Upper lobe of left lung (tissue), 6 donors: ENCODE measurements at regions not wholly inside any gene's neighbourhood (a gene's known extent, or its start where the extent isn't known, plus 50 kb on each side); places are given as distances from the start of the nearest gene placed in this dataset.
A peak's percentile ranks its signal among the peaks of the same experiment; 100 is the strongest.
"Not testable (repeated sequence)": the region's sequence is repeated elsewhere in the genome, so short reads cannot be mapped to it uniquely, and the experiment has no call there.

ENCODE experiments used
- ATAC-seq, 2 donors: fragments of 200-7000 bp; cut with Tn5 transposase; one replicate each; pipeline ENCODE4 v1.9.1; 2022; ENCODE audit warnings: mild to moderate bottlenecking in 2 of 2, moderate library complexity in 2 of 2; ENCODE audit not compliant: low FRiP score in 2 of 2
- DNase-seq, 2 donors: peaks; one replicate each; pipeline ENCODE4 v3.0.0-alpha.2; 2019 to 2020
- H3K27ac ChIP-seq, 4 donors: fragments of 200-600 bp; sonication (generic); one replicate each; pipeline ENCODE4 v1.5.1; 2016 to 2019
- H3K27me3 ChIP-seq, 4 donors: fragments of 200-600 bp; sonication (generic); one replicate each; pipeline ENCODE4 v1.5.1; 2017 to 2019
- H3K36me3 ChIP-seq, 4 donors: fragments of 200-600 bp; sonication (generic); one replicate each; pipeline ENCODE4 v1.5.1; 2016 to 2019
- H3K4me1 ChIP-seq, 4 donors: fragments of 200-600 bp; sonication (generic); one replicate each; pipeline ENCODE4 v1.5.1; 2018 to 2019
- H3K4me3 ChIP-seq, 4 donors: fragments of 200-600 bp; sonication (generic); one replicate each; pipeline ENCODE4 v1.5.1; 2017 to 2019; ENCODE audit warnings: mild to moderate bottlenecking in 2 of 4, moderate library complexity in 1 of 4
- H3K9me3 ChIP-seq, 4 donors: fragments of 200-600 bp; sonication (generic); one replicate each; pipeline ENCODE4 v1.5.1; 2018 to 2019
- CTCF ChIP-seq, 6 experiments: fragments of 450-650 bp in 4 of 6; fragments of 200-600 bp in 2 of 6; sonication (generic) in 2 of 6; IDR thresholded peaks; one replicate each; pipeline ENCODE4 v1.5.1; 2016 to 2019; ENCODE audit warnings: antibody characterized with exemption in 6 of 6
- EP300 ChIP-seq, 4 donors: sonication (generic); formaldehyde crosslinking; IDR thresholded peaks; one replicate each; pipeline ENCODE4 v1.5.1; 2017; ENCODE audit warnings: antibody characterized with exemption in 4 of 4, control low read depth in 2 of 4
- POLR2A ChIP-seq, 4 donors: fragments of 450-650 bp; IDR thresholded peaks; one replicate each; pipeline ENCODE4 v1.5.1; 2016 to 2017; ENCODE audit warnings: antibody characterized with exemption in 4 of 4, mild to moderate bottlenecking in 2 of 4
- POLR2AphosphoS5 ChIP-seq, 2 donors: sonication (generic); formaldehyde crosslinking; IDR thresholded peaks; one replicate each; pipeline ENCODE4 v1.5.1; 2017; ENCODE audit warnings: antibody characterized with exemption in 2 of 2
- WGBS, 2 donors: methylation state at CpG; one replicate each; pipeline ENCODE4 v1.1.5; 2017 to 2018; 5-methylcytosine and 5-hydroxymethylcytosine counted together
- donor health status: DM: no; HTN: no; CAD: no; lungs with moderate emphysema.
- donor health status: DM: no; HTN: yes; CAD: no; lungs with severe emphysema.

DNA sequence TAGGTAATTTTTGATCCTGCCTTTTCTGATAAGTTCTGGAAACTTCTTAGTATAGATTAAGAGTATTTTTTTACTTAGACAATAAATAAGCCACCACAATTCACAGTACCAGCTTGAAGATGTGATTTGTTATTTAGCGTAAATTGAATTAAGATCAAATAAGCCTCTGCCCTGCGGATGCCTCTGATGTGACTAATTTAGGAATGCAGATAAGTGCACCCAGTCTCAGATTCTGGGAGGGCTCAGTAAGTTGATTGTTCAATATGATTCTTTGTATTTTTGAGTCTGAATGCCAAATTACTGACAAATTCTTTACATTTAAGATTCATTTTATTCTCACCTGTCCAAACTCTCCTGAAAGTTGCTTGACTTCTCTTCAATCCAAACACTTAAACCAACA lies 147.5 kb downstream of the THBS2 start:
- H3K27me3 ChIP-seq: no peaks in the 10 kb centered on the region
- ATAC-seq (no peak), DNase-seq (no peak)
- H3K4me3 ChIP-seq: no peak overlapping the region
- no peak overlapping the region for H3K27ac ChIP-seq
- no peaks in the 10 kb centered on the region for H3K9me3 ChIP-seq
- no peaks in the 10 kb centered on the region for H3K4me1 ChIP-seq
- WGBS, 2 donors: 89% methylated on average over 2 of the region's 2 CpGs
- H3K36me3 ChIP-seq: no peaks in the 10 kb centered on the region
- TF ChIP-seq POLR2AphosphoS5 (IDR thresholded peaks at IDR 0.05): no peak

DNA sequence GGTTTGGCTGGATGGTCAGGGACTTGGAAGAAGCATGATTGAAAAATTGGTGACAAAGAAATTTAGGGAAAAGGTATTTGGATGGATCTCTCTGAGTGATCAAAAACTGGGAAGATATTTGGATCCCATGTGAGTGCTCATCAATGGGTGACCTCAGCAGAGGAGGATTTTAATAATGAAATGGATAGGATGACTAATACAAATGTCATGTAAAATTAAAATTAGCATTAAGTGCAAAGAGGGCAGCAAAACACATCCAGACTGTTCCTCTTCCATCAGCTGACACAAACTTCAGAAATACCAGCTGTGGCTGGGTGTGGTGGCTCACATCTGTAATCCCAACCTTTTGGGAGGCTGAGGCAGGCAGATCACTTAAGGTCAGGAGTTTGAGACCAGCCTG lies 151.7 kb downstream of the THBS2 start:
- no peaks in the 10 kb centered on the region for H3K9me3 ChIP-seq
- ATAC-seq (peak in 1 of 2 donors; percentile 35), DNase-seq (no peak)
- no peaks in the 10 kb centered on the region for H3K27me3 ChIP-seq
- H3K36me3 ChIP-seq: no peaks in the 10 kb centered on the region
- TF ChIP-seq POLR2A (IDR thresholded peaks at IDR 0.05): no peak
- TF ChIP-seq EP300 (IDR thresholded peaks at IDR 0.05): no peak
- TF ChIP-seq POLR2AphosphoS5 (IDR thresholded peaks at IDR 0.05): no peak
- TF ChIP-seq CTCF (IDR thresholded peaks at IDR 0.05): no peak
- no peak overlapping the region for H3K4me3 ChIP-seq
- no peak overlapping the region for H3K27ac ChIP-seq
- H3K4me1 ChIP-seq: no peaks in the 10 kb centered on the region

- Histone ChIP-seq H3K9me3 (no peaks in the 10 kb centered on the region), H3K36me3 (no peaks in the 10 kb centered on the region), H3K4me1 (no peaks in the 10 kb centered on the region), H3K4me3 (no peak overlapping the region), H3K27ac (no peak overlapping the region), H3K27me3 (no peaks in the 10 kb centered on the region)
- no peak for DNase-seq
- TF ChIP-seq POLR2A (IDR thresholded peaks at IDR 0.05) (no peak), EP300 (IDR thresholded peaks at IDR 0.05) (no peak), CTCF (IDR thresholded peaks at IDR 0.05) (no peak), POLR2AphosphoS5 (IDR thresholded peaks at IDR 0.05) (no peak)
- no peak for ATAC-seq
- WGBS, 2 donors: 82 to 87% methylated on average over 6 of the region's 6 CpGs
These were observed 152.4 kb downstream of the THBS2 start for GRCh38 chr6:169101036-169101805.

DNA sequence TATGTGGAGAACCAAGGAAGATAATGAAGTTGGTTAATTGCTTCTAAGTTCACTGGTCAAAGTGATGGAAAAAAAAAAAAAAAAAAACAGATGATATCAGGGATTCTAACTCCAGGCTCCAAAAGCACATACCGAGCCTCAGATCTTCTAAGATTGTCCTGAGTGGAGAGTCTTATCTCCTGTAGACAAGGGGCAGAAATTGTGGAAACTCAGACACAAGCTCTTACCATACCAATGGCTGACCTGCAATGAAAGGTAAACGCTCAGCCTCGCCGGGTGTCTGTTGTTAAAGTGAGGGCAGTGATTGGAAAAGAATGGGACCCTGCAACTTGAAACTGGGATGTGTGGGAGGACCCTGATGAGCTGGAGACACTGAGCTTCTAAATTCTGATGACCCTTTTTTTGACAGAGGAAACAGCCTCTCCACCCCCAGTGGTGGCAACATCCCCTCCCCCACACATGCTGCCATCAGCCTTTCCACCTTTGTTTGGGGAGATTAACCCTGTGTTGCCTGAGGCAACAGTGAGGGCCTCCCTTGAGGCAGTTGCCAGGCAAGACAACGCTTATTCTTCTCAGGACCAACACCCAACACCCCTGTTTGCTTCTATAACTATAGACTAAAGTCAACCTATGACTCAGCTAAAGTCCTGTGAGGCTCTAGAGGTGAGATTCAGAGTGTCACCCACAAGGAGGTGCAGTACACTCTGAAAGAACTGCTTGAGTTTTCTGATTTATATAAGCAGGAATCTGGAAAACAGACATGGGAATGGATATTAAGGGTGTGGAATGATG lies 154.0 kb downstream of the THBS2 start:
- Histone ChIP-seq H3K4me3 (no peak overlapping the region), H3K9me3 (no peaks in the 10 kb centered on the region), H3K4me1 (no peaks in the 10 kb centered on the region), H3K36me3 (no peaks in the 10 kb centered on the region), H3K27me3 (no peaks in the 10 kb centered on the region), H3K27ac (no peak overlapping the region)
- no peak for DNase-seq
- TF ChIP-seq POLR2AphosphoS5 (IDR thresholded peaks at IDR 0.05) (no peak), EP300 (IDR thresholded peaks at IDR 0.05) (no peak), CTCF (IDR thresholded peaks at IDR 0.05) (no peak)
- 71 to 76% methylated on average over 4 to 5 of the region's 5 CpGs for WGBS, 2 donors
- ATAC-seq: no peak

- not testable (repeated sequence) for H3K36me3 ChIP-seq, H3K9me3 ChIP-seq, ATAC-seq, DNase-seq, H3K4me3 ChIP-seq, H3K27ac ChIP-seq, H3K4me1 ChIP-seq, H3K27me3 ChIP-seq
- WGBS, 2 donors: 89 to 95% methylated on average over 2 of the region's 2 CpGs
These were observed 155.0 kb downstream of the THBS2 start for GRCh38 chr6:169098651-169099050.

DNA sequence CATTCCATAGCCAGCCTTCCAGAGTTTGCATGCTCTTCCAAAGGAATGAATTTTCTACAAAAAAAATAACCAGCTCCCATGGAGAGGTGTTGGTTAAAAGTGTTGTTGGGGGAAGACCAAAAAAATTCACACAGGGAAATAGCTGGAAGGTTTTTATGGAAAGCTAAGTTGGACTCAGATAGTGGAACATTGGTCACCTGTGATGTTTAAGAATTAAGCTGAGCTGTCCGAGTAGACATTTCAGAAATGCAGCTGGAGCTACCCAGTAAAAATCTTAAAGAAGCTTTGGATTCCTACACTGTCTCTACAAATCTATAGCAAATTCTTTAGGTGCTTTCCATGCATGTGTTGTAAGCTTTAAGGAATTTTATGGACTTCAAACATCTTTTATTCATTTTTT lies 155.5 kb downstream of the THBS2 start:
- H3K27me3 ChIP-seq: no peaks in the 10 kb centered on the region
- no peak for DNase-seq
- no peaks in the 10 kb centered on the region for H3K9me3 ChIP-seq
- H3K36me3 ChIP-seq: no peaks in the 10 kb centered on the region
- no peak for TF ChIP-seq POLR2A (IDR thresholded peaks at IDR 0.05)
- no peak for TF ChIP-seq POLR2AphosphoS5 (IDR thresholded peaks at IDR 0.05)
- TF ChIP-seq CTCF (IDR thresholded peaks at IDR 0.05): no peak
- no peak for TF ChIP-seq EP300 (IDR thresholded peaks at IDR 0.05)
- no peaks in the 10 kb centered on the region for H3K4me1 ChIP-seq
- H3K4me3 ChIP-seq: no peak overlapping the region
- no peak for ATAC-seq
- H3K27ac ChIP-seq: no peak overlapping the region
- 84 to 93% methylated on average over 1 of the region's 1 CpG for WGBS, 2 donors
